K562 (cell line): ENCODE measurements at regions not wholly inside any gene's neighbourhood (a gene's known extent, or its start where the extent isn't known, plus 50 kb on each side); places are given as distances from the start of the nearest gene placed in this dataset.

Experiments
- ATAC-seq: fragments of 200-7000 bp; cut with Tn5 transposase; 3 replicates; pipeline ENCODE4 v1.9.1; 2020; ENCODE audit warnings: moderate library complexity
- BruUV-seq: library from RNA; stranded (reverse); fragments of 400-500 nt; replicated peaks from 2 replicates; lab custom pipeline; 2021; lab: Mats Ljungman, UMichigan
- CTCF ChIA-PET: fragments of 300-600 bp; formaldehyde crosslinking; extraction: SDS; loops from one replicate; lab custom pipeline; 2021; ENCODE audit warnings: low intra/inter-chr PET ratio; lab: Yijun Ruan, JAX
- POLR2A ChIA-PET: fragments of 300-600, 350-650 bp; sonication (Branson Sonifier 250); formaldehyde crosslinking; extraction: SDS; loops from one replicate; lab custom pipeline; 2021; ENCODE audit warnings: antibody characterized with exemption, inconsistent platforms; lab: Yijun Ruan, JAX
- DNase-seq, 4 experiments: peaks; one replicate each; pipeline versions ENCODE4 v3.0.0 to v3.0.0-alpha.2; 2011 to 2018; ENCODE audit warnings: low spot score in 3 of 4, mixed read lengths in 3 of 4; ENCODE audit errors: extremely low read depth in 1 of 4
- FAIRE-seq: peaks from 2 replicates; lab custom pipeline; 2011; peaks lifted over from hg19 to GRCh38; lab: Jason Lieb, UNC
- H2AFZ ChIP-seq: 2 replicates; pipeline ENCODE4 v1.6.0; 2011; ENCODE audit warnings: low read depth, low read length, control low read depth, inconsistent platforms
- H3K27ac ChIP-seq: fragments of 200-600 bp; 3 replicates; pipeline ENCODE4 v1.8.0; 2011; ENCODE audit warnings: low read depth, mild to moderate bottlenecking, control low read depth, inconsistent platforms, low read length, moderate library complexity, mixed read lengths; ENCODE audit errors: extremely low read depth
- H3K27me3 ChIP-seq, 2 experiments: fragments of 300-600 bp in 1 of 2; 2 replicates in 1 of 2; 3 replicates in 1 of 2; pipeline versions ENCODE4 v1.6.0 to v1.8.0; 2011; ENCODE audit warnings: inconsistent platforms in 2 of 2, low read length in 2 of 2, mild to moderate bottlenecking in 1 of 2, mixed read lengths in 1 of 2, moderate library complexity in 1 of 2; ENCODE audit not compliant: control insufficient read depth in 2 of 2, insufficient read depth in 2 of 2
- H3K36me3 ChIP-seq: fragments of 300-600 bp; 3 replicates; pipeline ENCODE4 v1.8.0; 2011; ENCODE audit warnings: mild to moderate bottlenecking, low read length, inconsistent platforms; ENCODE audit not compliant: control insufficient read depth, insufficient read depth
- H3K4me1 ChIP-seq, 2 experiments: fragments of 200-600 bp in 1 of 2; replicated peaks in 1 of 2; 2 replicates in 1 of 2; 3 replicates in 1 of 2; pipeline versions ENCODE4 v1.5.1 to v1.8.0; 2011; ENCODE audit warnings: inconsistent platforms in 2 of 2, low read length in 2 of 2, mild to moderate bottlenecking in 1 of 2, mixed read lengths in 1 of 2, moderate library complexity in 1 of 2; ENCODE audit not compliant: control insufficient read depth in 2 of 2, insufficient read depth in 2 of 2
- H3K4me2 ChIP-seq: 2 replicates; pipeline ENCODE4 v1.6.1; 2011; ENCODE audit warnings: low read length, control low read depth, inconsistent platforms, mixed read lengths; ENCODE audit not compliant: insufficient read depth
- H3K4me3 ChIP-seq: fragments of 200-600 bp; sonication (generic), shearing (Covaris generic); 2 replicates; pipeline ENCODE4 v1.5.1; 2016; ENCODE audit warnings: control low read depth, inconsistent platforms
- H3K79me2 ChIP-seq: fragments of 200-600 bp; 3 replicates; pipeline ENCODE4 v1.8.0; 2011; ENCODE audit warnings: low read length, inconsistent platforms; ENCODE audit not compliant: control insufficient read depth, insufficient read depth
- H3K9ac ChIP-seq, 2 experiments: 2 replicates each; pipeline versions ENCODE4 v1.6.0 to v1.6.1; 2011; ENCODE audit warnings: low read depth in 2 of 2, low read length in 2 of 2, control low read depth in 1 of 2, inconsistent platforms in 1 of 2, mild to moderate bottlenecking in 1 of 2, mixed read lengths in 1 of 2; ENCODE audit not compliant: insufficient read depth in 1 of 2
- H3K9me1 ChIP-seq: one replicate; pipeline ENCODE4 v1.6.0; 2011; ENCODE audit warnings: inconsistent platforms, mild to moderate bottlenecking, low read length, moderate library complexity; ENCODE audit not compliant: control insufficient read depth, insufficient read depth
- H3K9me3 ChIP-seq: replicated peaks from 2 replicates; pipeline ENCODE4 v1.5.1; 2011; ENCODE audit warnings: low read depth, low read length, inconsistent platforms; ENCODE audit not compliant: control insufficient read depth, insufficient read depth
- H4K20me1 ChIP-seq: replicated peaks from 2 replicates; pipeline ENCODE4 v1.6.1; 2011; ENCODE audit warnings: low read length, inconsistent platforms, mixed read lengths; ENCODE audit not compliant: control insufficient read depth, insufficient read depth
- CHCHD3 ChIP-seq: fragments of 250-450 bp; sonication (Bioruptor Pico); IDR thresholded peaks from 2 replicates; pipeline ENCODE4 v2.1.2; 2022; ENCODE audit warnings: mild to moderate bottlenecking
- KAT8 ChIP-seq: fragments of 450-650 bp; IDR thresholded peaks from 2 replicates; pipeline ENCODE4 v1.6.1; 2016; ENCODE audit warnings: low read depth, mild to moderate bottlenecking
- NFIC ChIP-seq: fragments of 450-650 bp; IDR thresholded peaks from 2 replicates; pipeline ENCODE4 v1.6.1; 2017; ENCODE audit warnings: mild to moderate bottlenecking, inconsistent platforms
- NFIX ChIP-seq: fragments of 250-450 bp; sonication (Bioruptor Pico); IDR thresholded peaks from 2 replicates; pipeline ENCODE4 v1.4.0; 2020; ENCODE audit warnings: low read depth, mild to moderate bottlenecking, moderate library complexity
- RBM17 ChIP-seq: fragments of 200-400 bp; formaldehyde crosslinking; IDR thresholded peaks from 2 replicates; pipeline ENCODE4 v1.6.1; 2017; ENCODE audit warnings: low read depth, mild to moderate bottlenecking, low read length, borderline replicate concordance
- SIN3B ChIP-seq: fragments of 450-650 bp; IDR thresholded peaks from 2 replicates; pipeline ENCODE4 v1.6.1; 2017; ENCODE audit warnings: low read depth, mild to moderate bottlenecking, moderate library complexity
- TFE3 ChIP-seq: fragments of 450-650 bp; formaldehyde crosslinking; IDR thresholded peaks from 2 replicates; pipeline ENCODE4 v1.4.0; 2020; ENCODE audit warnings: mild to moderate bottlenecking, mixed read lengths
- WGBS: fragments of 100-300 bp; shearing (Covaris generic); methylation state at CpG from one replicate; pipeline ENCODE4 v1.1.6; 2016; ENCODE audit warnings: low coverage, mixed read lengths; ENCODE audit not compliant: insufficient coverage; ENCODE audit errors: missing lambda C conversion rate; 5-methylcytosine and 5-hydroxymethylcytosine counted together
- in situ Hi-C: fragments of 300-500 bp; cut with MboI; formaldehyde crosslinking; loops from 4 replicates; pipeline ENCODE4 v1.15.0; 2018; ENCODE audit warnings: inconsistent platforms, mixed read lengths
- intact Hi-C: fragments of 100-400 bp; cut with micrococcal nuclease; formaldehyde crosslinking; loops from 2 replicates; pipeline ENCODE4 v1.14.2; 2022
- TF ChIP-seq, protein P1 (sequence below), 2 experiments: fragments of 450-650 bp in 1 of 2; IDR thresholded peaks; 2 replicates each; pipeline ENCODE4 v1.6.1; 2011 to 2017; ENCODE audit warnings: low read depth in 2 of 2, antibody characterized with exemption in 1 of 2, borderline replicate concordance in 1 of 2, low read length in 1 of 2, mild to moderate bottlenecking in 1 of 2, mixed read lengths in 1 of 2; ENCODE audit not compliant: control insufficient read depth in 1 of 2
- TF ChIP-seq, protein P2 (sequence below): fragments of 450-650 bp; IDR thresholded peaks from 2 replicates; pipeline ENCODE4 v1.6.1; 2017; ENCODE audit warnings: antibody characterized with exemption

DNA sequence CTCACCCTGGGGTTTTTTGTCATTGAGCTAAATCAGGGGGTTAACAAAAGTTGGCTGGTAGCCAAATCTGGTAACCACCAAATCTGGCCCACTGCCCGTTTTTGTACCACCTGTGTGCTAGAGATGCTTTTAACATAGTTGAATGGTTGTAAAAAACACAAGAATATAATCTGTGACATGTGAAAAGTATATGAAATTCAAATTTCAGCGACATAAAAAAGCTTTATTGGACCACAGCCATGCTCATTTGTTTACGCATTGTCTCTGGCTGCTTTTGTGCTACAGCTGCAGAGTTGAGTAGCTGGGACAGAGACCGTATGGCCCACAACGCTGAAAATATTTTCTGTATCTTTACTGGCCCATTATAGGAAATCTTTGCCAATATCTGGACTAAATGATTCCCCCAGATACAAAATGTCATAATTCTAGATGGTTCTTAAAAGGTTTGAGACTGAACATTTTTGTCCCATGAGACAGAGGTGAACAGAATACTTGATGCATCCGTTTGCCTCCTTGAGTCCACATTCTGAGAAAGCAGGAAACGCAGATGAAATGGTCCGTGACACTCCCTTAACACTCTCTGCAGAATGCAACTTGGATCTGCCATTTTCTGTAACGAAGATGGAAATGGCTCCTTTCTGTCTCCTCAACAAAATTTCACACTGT, 120.9 kb upstream of the PDZRN3 start:
- Histone ChIP-seq H3K4me1 (no peaks in the 10 kb centered on the region), H3K36me3 (no peaks in the 10 kb centered on the region), H3K4me3 (no peak overlapping the region), H3K9me1 (no peaks in the 10 kb centered on the region), H4K20me1 (no peaks in the 10 kb centered on the region), H3K27ac (no peak overlapping the region), H3K9me3 (no peaks in the 10 kb centered on the region), H2AFZ (no peak overlapping the region), H3K79me2 (no peaks in the 10 kb centered on the region), H3K4me2 (no peak overlapping the region), H3K9ac (no peak overlapping the region), H3K27me3 (no peaks in the 10 kb centered on the region)
- no TSS peak for BruUV-seq
- in situ Hi-C loops = no loop called here
- 2% methylated on average over 7 of the region's 9 CpGs for WGBS
- no peak for FAIRE-seq
- ChIA-PET POLR2A (no interaction called here), CTCF (no interaction called here)
- no peak for ATAC-seq
- no peak for DNase-seq
- intact Hi-C loops = no loop called here
- TF ChIP-seq NFIC = peak; percentile 73
- no peak for TF ChIP-seq KAT8
- TF ChIP-seq RBM17 = no peak
- no peak for TF ChIP-seq SIN3B
- no peak for TF ChIP-seq CHCHD3 (CRISPR knock-in tag)
- TF ChIP-seq NFIX (CRISPR knock-in tag) = peak; percentile 45; the same call in 1 of the 2 replicates

GRCh38 chr3:73743551-73743950, 118.8 kb upstream of the PDZRN3 start:
- no peaks in the 10 kb centered on the region for H3K4me1 ChIP-seq
- POLR2A ChIA-PET = no interaction called here
- ATAC-seq (no peak), FAIRE-seq (no peak), DNase-seq (no peak)
- no peak overlapping the region for H3K9ac ChIP-seq
- no peaks in the 10 kb centered on the region for H3K9me3 ChIP-seq
- intact Hi-C loops (no loop called here), in situ Hi-C loops (no loop called here)
- H3K4me2 ChIP-seq = no peak overlapping the region
- no peaks in the 10 kb centered on the region for H3K36me3 ChIP-seq
- CTCF ChIA-PET = no interaction called here
- no TSS peak for BruUV-seq
- no peak overlapping the region for H3K4me3 ChIP-seq
- H3K9me1 ChIP-seq = no peaks in the 10 kb centered on the region
- H2AFZ ChIP-seq = no peak overlapping the region
- H4K20me1 ChIP-seq = no peaks in the 10 kb centered on the region
- H3K79me2 ChIP-seq = no peaks in the 10 kb centered on the region
- no peak overlapping the region for H3K27ac ChIP-seq
- no peaks in the 10 kb centered on the region for H3K27me3 ChIP-seq
- WGBS = 0% methylated on average over 3 of the region's 4 CpGs
- TF ChIP-seq, protein P1, sequence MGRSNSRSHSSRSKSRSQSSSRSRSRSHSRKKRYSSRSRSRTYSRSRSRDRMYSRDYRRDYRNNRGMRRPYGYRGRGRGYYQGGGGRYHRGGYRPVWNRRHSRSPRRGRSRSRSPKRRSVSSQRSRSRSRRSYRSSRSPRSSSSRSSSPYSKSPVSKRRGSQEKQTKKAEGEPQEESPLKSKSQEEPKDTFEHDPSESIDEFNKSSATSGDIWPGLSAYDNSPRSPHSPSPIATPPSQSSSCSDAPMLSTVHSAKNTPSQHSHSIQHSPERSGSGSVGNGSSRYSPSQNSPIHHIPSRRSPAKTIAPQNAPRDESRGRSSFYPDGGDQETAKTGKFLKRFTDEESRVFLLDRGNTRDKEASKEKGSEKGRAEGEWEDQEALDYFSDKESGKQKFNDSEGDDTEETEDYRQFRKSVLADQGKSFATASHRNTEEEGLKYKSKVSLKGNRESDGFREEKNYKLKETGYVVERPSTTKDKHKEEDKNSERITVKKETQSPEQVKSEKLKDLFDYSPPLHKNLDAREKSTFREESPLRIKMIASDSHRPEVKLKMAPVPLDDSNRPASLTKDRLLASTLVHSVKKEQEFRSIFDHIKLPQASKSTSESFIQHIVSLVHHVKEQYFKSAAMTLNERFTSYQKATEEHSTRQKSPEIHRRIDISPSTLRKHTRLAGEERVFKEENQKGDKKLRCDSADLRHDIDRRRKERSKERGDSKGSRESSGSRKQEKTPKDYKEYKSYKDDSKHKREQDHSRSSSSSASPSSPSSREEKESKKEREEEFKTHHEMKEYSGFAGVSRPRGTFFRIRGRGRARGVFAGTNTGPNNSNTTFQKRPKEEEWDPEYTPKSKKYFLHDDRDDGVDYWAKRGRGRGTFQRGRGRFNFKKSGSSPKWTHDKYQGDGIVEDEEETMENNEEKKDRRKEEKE (IDR thresholded peaks at IDR 0.05; ENCODE audit: borderline replicate concordance in 1 of 2, control insufficient read depth in 1 of 2, low read depth in 2 of 2, low read length in 1 of 2) = no peak
- TF ChIP-seq, protein P2, sequence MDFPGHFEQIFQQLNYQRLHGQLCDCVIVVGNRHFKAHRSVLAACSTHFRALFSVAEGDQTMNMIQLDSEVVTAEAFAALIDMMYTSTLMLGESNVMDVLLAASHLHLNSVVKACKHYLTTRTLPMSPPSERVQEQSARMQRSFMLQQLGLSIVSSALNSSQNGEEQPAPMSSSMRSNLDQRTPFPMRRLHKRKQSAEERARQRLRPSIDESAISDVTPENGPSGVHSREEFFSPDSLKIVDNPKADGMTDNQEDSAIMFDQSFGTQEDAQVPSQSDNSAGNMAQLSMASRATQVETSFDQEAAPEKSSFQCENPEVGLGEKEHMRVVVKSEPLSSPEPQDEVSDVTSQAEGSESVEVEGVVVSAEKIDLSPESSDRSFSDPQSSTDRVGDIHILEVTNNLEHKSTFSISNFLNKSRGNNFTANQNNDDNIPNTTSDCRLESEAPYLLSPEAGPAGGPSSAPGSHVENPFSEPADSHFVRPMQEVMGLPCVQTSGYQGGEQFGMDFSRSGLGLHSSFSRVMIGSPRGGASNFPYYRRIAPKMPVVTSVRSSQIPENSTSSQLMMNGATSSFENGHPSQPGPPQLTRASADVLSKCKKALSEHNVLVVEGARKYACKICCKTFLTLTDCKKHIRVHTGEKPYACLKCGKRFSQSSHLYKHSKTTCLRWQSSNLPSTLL = no peak
- no peak for TF ChIP-seq TFE3 (CRISPR knock-in tag)
